ENCODE measurements at regions not wholly inside any gene's neighbourhood (a gene's known extent, or its start where the extent isn't known, plus 50 kb on each side); places are given as distances from the start of the nearest gene placed in this dataset.

GRCh38 chr21:26374817-26375216 is 198.3 kb downstream of the CYYR1 start:
- Histone ChIP-seq H3K9me3 (ENCODE audit: insufficient read depth, low read depth, low read length) (no peaks in the 10 kb centered on the region), H3K4ac (ENCODE audit: low read depth, low read length) (no peak overlapping the region), H4K8ac (ENCODE audit: low read depth, low read length) (no peak overlapping the region), H3K79me2 (ENCODE audit: control insufficient read depth, insufficient read depth, low read length, poor library complexity) (no peaks in the 10 kb centered on the region), H3K4me3 (ENCODE audit: low read depth, low read length) (no peak overlapping the region), H2BK120ac (ENCODE audit: insufficient read depth, low read length, poor library complexity) (no peak overlapping the region), H3K4me1 (ENCODE audit: control insufficient read depth in 1 of 2, insufficient read depth in 2 of 2, low read length in 2 of 2) (no peaks in the 10 kb centered on the region), H3K23ac (ENCODE audit: low read length) (no peak overlapping the region), H3K18ac (ENCODE audit: low read length) (no peak overlapping the region), H2AFZ (ENCODE audit: insufficient read depth, low read length, poor library complexity) (no peak overlapping the region), H3K27ac (ENCODE audit: low read depth, low read length) (no peak overlapping the region), H3K9ac (ENCODE audit: low read length) (no peak overlapping the region), H2BK12ac (ENCODE audit: low read length) (no peak overlapping the region), H3K36me3 (ENCODE audit: control insufficient read depth in 1 of 2, insufficient read depth in 2 of 2, low read length in 2 of 2) (no peaks in the 10 kb centered on the region), H3K79me1 (ENCODE audit: low read length) (no peaks in the 10 kb centered on the region), H4K91ac (ENCODE audit: low read depth, low read length) (no peak overlapping the region), H3K14ac (ENCODE audit: low read length) (no peak overlapping the region), H3K27me3 (ENCODE audit: insufficient read depth, low read length) (no peaks in the 10 kb centered on the region), H3K4me2 (ENCODE audit: low read length) (no peak overlapping the region), H2AK5ac (ENCODE audit: low read length) (no peak overlapping the region), H4K12ac (ENCODE audit: low read depth, low read length) (no peak overlapping the region), H2BK5ac (ENCODE audit: low read depth, low read length, poor library complexity) (no peak overlapping the region)
- DNase-seq: no peak
- WGBS (ENCODE audit: extremely low coverage, insufficient coverage, insufficient read length): no CpG with 5 or more reads among the region's 2 CpGs

- Histone ChIP-seq H3K4me3 (ENCODE audit: low read depth, low read length) (no peak overlapping the region), H4K8ac (ENCODE audit: low read depth, low read length) (no peak overlapping the region), H2BK12ac (ENCODE audit: low read length) (no peak overlapping the region), H3K36me3 (ENCODE audit: control insufficient read depth in 1 of 2, insufficient read depth in 2 of 2, low read length in 2 of 2) (no peaks in the 10 kb centered on the region), H3K4me1 (ENCODE audit: control insufficient read depth in 1 of 2, insufficient read depth in 2 of 2, low read length in 2 of 2) (no peaks in the 10 kb centered on the region), H3K4ac (ENCODE audit: low read depth, low read length) (no peak overlapping the region), H3K79me2 (ENCODE audit: control insufficient read depth, insufficient read depth, low read length, poor library complexity) (no peaks in the 10 kb centered on the region), H4K91ac (ENCODE audit: low read depth, low read length) (no peak overlapping the region), H2AK5ac (ENCODE audit: low read length) (no peak overlapping the region), H3K18ac (ENCODE audit: low read length) (no peak overlapping the region), H3K14ac (ENCODE audit: low read length) (no peak overlapping the region), H4K12ac (ENCODE audit: low read depth, low read length) (no peak overlapping the region), H3K9ac (ENCODE audit: low read length) (no peak overlapping the region), H2BK5ac (ENCODE audit: low read depth, low read length, poor library complexity) (no peak overlapping the region), H2BK120ac (ENCODE audit: insufficient read depth, low read length, poor library complexity) (no peak overlapping the region), H3K9me3 (ENCODE audit: insufficient read depth, low read depth, low read length) (no peaks in the 10 kb centered on the region), H3K27me3 (ENCODE audit: insufficient read depth, low read length) (no peaks in the 10 kb centered on the region), H3K4me2 (ENCODE audit: low read length) (no peak overlapping the region), H3K27ac (ENCODE audit: low read depth, low read length) (no peak overlapping the region), H3K23ac (ENCODE audit: low read length) (no peak overlapping the region), H2AFZ (ENCODE audit: insufficient read depth, low read length, poor library complexity) (no peak overlapping the region), H3K79me1 (ENCODE audit: low read length) (no peaks in the 10 kb centered on the region)
- WGBS (ENCODE audit: extremely low coverage, insufficient coverage, insufficient read length): 80% methylated on average over 1 of the region's 3 CpGs
- no peak for DNase-seq
These were observed 198.2 kb upstream of the APP start for GRCh38 chr21:26368591-26369320.

- Histone ChIP-seq H3K36me3 (ENCODE audit: control insufficient read depth in 1 of 2, insufficient read depth in 2 of 2, low read length in 2 of 2) (no peaks in the 10 kb centered on the region), H3K9me3 (ENCODE audit: insufficient read depth, low read depth, low read length) (no peaks in the 10 kb centered on the region)
These were observed 196.2 kb upstream of the APP start for GRCh38 chr21:26366781-26367180.

GRCh38 chr21:26365849-26366248 is 195.3 kb upstream of the APP start:
- H3K9ac ChIP-seq (ENCODE audit: low read length): no peak overlapping the region
- no peak overlapping the region for H2BK120ac ChIP-seq (ENCODE audit: insufficient read depth, low read length, poor library complexity)
- no peaks in the 10 kb centered on the region for H3K4me1 ChIP-seq (ENCODE audit: control insufficient read depth in 1 of 2, insufficient read depth in 2 of 2, low read length in 2 of 2)
- no peak overlapping the region for H3K4ac ChIP-seq (ENCODE audit: low read depth, low read length)
- no peak overlapping the region for H3K4me3 ChIP-seq (ENCODE audit: low read depth, low read length)
- no peak overlapping the region for H2AFZ ChIP-seq (ENCODE audit: insufficient read depth, low read length, poor library complexity)
- no peaks in the 10 kb centered on the region for H3K79me1 ChIP-seq (ENCODE audit: low read length)
- no peaks in the 10 kb centered on the region for H3K79me2 ChIP-seq (ENCODE audit: control insufficient read depth, insufficient read depth, low read length, poor library complexity)
- no peak overlapping the region for H3K18ac ChIP-seq (ENCODE audit: low read length)
- H3K36me3 ChIP-seq (ENCODE audit: control insufficient read depth in 1 of 2, insufficient read depth in 2 of 2, low read length in 2 of 2): no peaks in the 10 kb centered on the region
- H4K8ac ChIP-seq (ENCODE audit: low read depth, low read length): no peak overlapping the region
- WGBS (ENCODE audit: extremely low coverage, insufficient coverage, insufficient read length): no CpG with 5 or more reads among the region's 3 CpGs
- H4K12ac ChIP-seq (ENCODE audit: low read depth, low read length): no peak overlapping the region
- no peaks in the 10 kb centered on the region for H3K27me3 ChIP-seq (ENCODE audit: insufficient read depth, low read length)
- H3K4me2 ChIP-seq (ENCODE audit: low read length): no peak overlapping the region
- no peak overlapping the region for H3K14ac ChIP-seq (ENCODE audit: low read length)
- H3K9me3 ChIP-seq (ENCODE audit: insufficient read depth, low read depth, low read length): no peaks in the 10 kb centered on the region
- no peak overlapping the region for H3K27ac ChIP-seq (ENCODE audit: low read depth, low read length)
- no peak overlapping the region for H2AK5ac ChIP-seq (ENCODE audit: low read length)
- H2BK12ac ChIP-seq (ENCODE audit: low read length): no peak overlapping the region
- H2BK5ac ChIP-seq (ENCODE audit: low read depth, low read length, poor library complexity): no peak overlapping the region
- DNase-seq: no peak
- H3K23ac ChIP-seq (ENCODE audit: low read length): no peak overlapping the region
- H4K91ac ChIP-seq (ENCODE audit: low read depth, low read length): no peak overlapping the region

More at GRCh38 chr21:26366781-26367180, 196.2 kb upstream of the APP start:
- Histone ChIP-seq H3K4ac (ENCODE audit: low read depth, low read length) (no peak overlapping the region), H4K8ac (ENCODE audit: low read depth, low read length) (no peak overlapping the region), H3K4me1 (ENCODE audit: control insufficient read depth in 1 of 2, insufficient read depth in 2 of 2, low read length in 2 of 2) (no peaks in the 10 kb centered on the region), H3K27ac (ENCODE audit: low read depth, low read length) (no peak overlapping the region), H3K79me2 (ENCODE audit: control insufficient read depth, insufficient read depth, low read length, poor library complexity) (no peaks in the 10 kb centered on the region), H2AK5ac (ENCODE audit: low read length) (no peak overlapping the region), H3K27me3 (ENCODE audit: insufficient read depth, low read length) (no peaks in the 10 kb centered on the region), H2BK5ac (ENCODE audit: low read depth, low read length, poor library complexity) (no peak overlapping the region), H3K79me1 (ENCODE audit: low read length) (no peaks in the 10 kb centered on the region), H3K18ac (ENCODE audit: low read length) (no peak overlapping the region), H3K4me3 (ENCODE audit: low read depth, low read length) (no peak overlapping the region), H3K4me2 (ENCODE audit: low read length) (no peak overlapping the region), H4K12ac (ENCODE audit: low read depth, low read length) (no peak overlapping the region), H3K14ac (ENCODE audit: low read length) (no peak overlapping the region), H2AFZ (ENCODE audit: insufficient read depth, low read length, poor library complexity) (no peak overlapping the region), H3K23ac (ENCODE audit: low read length) (no peak overlapping the region), H4K91ac (ENCODE audit: low read depth, low read length) (no peak overlapping the region), H2BK12ac (ENCODE audit: low read length) (no peak overlapping the region), H3K9ac (ENCODE audit: low read length) (no peak overlapping the region), H2BK120ac (ENCODE audit: insufficient read depth, low read length, poor library complexity) (no peak overlapping the region)
- WGBS (ENCODE audit: extremely low coverage, insufficient coverage, insufficient read length): no CpG with 5 or more reads among the region's 2 CpGs
- DNase-seq: no peak

All from trophoblast cell (in vitro differentiated cells and primary cell).